Gastrocnemius medialis (tissue), 4 donors: ENCODE measurements at regions not wholly inside any gene's neighbourhood (a gene's known extent, or its start where the extent isn't known, plus 50 kb on each side); places are given as distances from the start of the nearest gene placed in this dataset.

Source experiments
- POLR2A ChIP-seq, 2 donors: fragments of 450-650 bp; IDR thresholded peaks; one replicate each; pipeline ENCODE4 v1.6.1; 2017; ENCODE audit warnings: antibody characterized with exemption in 2 of 2, mild to moderate bottlenecking in 2 of 2, moderate library complexity in 2 of 2
- TF ChIP-seq, protein P1 (sequence below), 5 experiments: fragments of 450-650 bp in 3 of 5; fragments of 200-600 bp in 2 of 5; sonication (generic) in 2 of 5; IDR thresholded peaks in 4 of 5; conservative IDR thresholded peaks in 1 of 5; 1 replicate in 4 of 5; 2 replicates in 1 of 5; pipeline ENCODE4 v1.5.1; 2016 to 2019; ENCODE audit warnings: antibody characterized with exemption in 5 of 5, mild to moderate bottlenecking in 3 of 5, moderate library complexity in 3 of 5

GRCh38 chr2:60047944-60048525 is 505.4 kb downstream of the BCL11A start:
- TF ChIP-seq, protein P1, sequence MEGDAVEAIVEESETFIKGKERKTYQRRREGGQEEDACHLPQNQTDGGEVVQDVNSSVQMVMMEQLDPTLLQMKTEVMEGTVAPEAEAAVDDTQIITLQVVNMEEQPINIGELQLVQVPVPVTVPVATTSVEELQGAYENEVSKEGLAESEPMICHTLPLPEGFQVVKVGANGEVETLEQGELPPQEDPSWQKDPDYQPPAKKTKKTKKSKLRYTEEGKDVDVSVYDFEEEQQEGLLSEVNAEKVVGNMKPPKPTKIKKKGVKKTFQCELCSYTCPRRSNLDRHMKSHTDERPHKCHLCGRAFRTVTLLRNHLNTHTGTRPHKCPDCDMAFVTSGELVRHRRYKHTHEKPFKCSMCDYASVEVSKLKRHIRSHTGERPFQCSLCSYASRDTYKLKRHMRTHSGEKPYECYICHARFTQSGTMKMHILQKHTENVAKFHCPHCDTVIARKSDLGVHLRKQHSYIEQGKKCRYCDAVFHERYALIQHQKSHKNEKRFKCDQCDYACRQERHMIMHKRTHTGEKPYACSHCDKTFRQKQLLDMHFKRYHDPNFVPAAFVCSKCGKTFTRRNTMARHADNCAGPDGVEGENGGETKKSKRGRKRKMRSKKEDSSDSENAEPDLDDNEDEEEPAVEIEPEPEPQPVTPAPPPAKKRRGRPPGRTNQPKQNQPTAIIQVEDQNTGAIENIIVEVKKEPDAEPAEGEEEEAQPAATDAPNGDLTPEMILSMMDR (IDR thresholded peaks at IDR 0.05 in 4 of 5, conservative IDR thresholded peaks at IDR 0.05 in 1 of 5): no peak
- TF ChIP-seq POLR2A (IDR thresholded peaks at IDR 0.05): no peak
